Suprapubic skin (tissue), 4 donors: ENCODE measurements at regions not wholly inside any gene's neighbourhood (a gene's known extent, or its start where the extent isn't known, plus 50 kb on each side); places are given as distances from the start of the nearest gene placed in this dataset.
"Not testable (repeated sequence)": the region's sequence is repeated elsewhere in the genome, so short reads cannot be mapped to it uniquely, and the experiment has no call there.

ENCODE experiments used
- CTCF ChIP-seq, 2 donors: fragments of 200-600 bp in 1 of 2; fragments of 450-650 bp in 1 of 2; sonication (generic) in 1 of 2; IDR thresholded peaks; one replicate each; pipeline ENCODE4 v1.5.1; 2016 to 2019; ENCODE audit warnings: antibody characterized with exemption in 2 of 2, mild to moderate bottlenecking in 1 of 2, moderate library complexity in 1 of 2
- POLR2A ChIP-seq, 2 donors: fragments of 450-650 bp; IDR thresholded peaks; one replicate each; pipeline ENCODE4 v1.6.1; 2017; ENCODE audit warnings: antibody characterized with exemption in 2 of 2, mild to moderate bottlenecking in 2 of 2, moderate library complexity in 2 of 2
- POLR2AphosphoS5 ChIP-seq, 3 donors: sonication (generic); formaldehyde crosslinking; IDR thresholded peaks; one replicate each; pipeline ENCODE4 v1.6.1; 2017; ENCODE audit warnings: antibody characterized with exemption in 3 of 3

DNA sequence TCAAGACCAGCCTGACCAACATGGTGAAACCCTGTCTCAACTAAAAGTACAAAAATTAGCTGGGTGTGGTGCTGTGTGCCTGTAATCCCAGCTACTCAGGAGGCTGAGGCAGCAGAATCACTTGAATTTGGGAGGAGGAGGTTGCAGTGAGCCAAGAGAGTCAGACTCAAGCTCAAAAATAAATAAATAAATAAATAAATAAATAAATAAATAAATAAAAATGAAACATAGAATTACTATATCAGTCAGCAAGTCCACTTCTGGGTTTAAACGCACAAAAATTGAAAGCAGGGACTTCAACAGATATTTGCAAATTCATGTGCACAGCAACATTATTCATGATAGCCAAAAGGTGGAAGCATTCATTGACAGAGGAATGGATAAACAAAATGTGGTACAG, 875.2 kb upstream of the ALG10B start:
- TF ChIP-seq POLR2A, CTCF, POLR2AphosphoS5 (IDR thresholded peaks at IDR 0.05): not testable (repeated sequence)
